Erythroblast (primary cell): ENCODE measurements at regions not wholly inside any gene's neighbourhood (a gene's known extent, or its start where the extent isn't known, plus 50 kb on each side); places are given as distances from the start of the nearest gene placed in this dataset.

ENCODE experiments used
- DNase-seq, 2 experiments: peaks; one replicate each; lab custom pipeline; 2025; lab: John Stamatoyannopoulos, UW
- GATA1 ChIP-seq: IDR thresholded peaks from 2 replicates; pipeline ENCODE4 v1.6.1; 2011; ENCODE audit warnings: low read depth, mild to moderate bottlenecking, control low read depth, low read length, moderate library complexity
- POLR2A ChIP-seq: IDR thresholded peaks from 2 replicates; pipeline ENCODE4 v1.6.1; 2011; ENCODE audit warnings: mild to moderate bottlenecking, low read length

DNA sequence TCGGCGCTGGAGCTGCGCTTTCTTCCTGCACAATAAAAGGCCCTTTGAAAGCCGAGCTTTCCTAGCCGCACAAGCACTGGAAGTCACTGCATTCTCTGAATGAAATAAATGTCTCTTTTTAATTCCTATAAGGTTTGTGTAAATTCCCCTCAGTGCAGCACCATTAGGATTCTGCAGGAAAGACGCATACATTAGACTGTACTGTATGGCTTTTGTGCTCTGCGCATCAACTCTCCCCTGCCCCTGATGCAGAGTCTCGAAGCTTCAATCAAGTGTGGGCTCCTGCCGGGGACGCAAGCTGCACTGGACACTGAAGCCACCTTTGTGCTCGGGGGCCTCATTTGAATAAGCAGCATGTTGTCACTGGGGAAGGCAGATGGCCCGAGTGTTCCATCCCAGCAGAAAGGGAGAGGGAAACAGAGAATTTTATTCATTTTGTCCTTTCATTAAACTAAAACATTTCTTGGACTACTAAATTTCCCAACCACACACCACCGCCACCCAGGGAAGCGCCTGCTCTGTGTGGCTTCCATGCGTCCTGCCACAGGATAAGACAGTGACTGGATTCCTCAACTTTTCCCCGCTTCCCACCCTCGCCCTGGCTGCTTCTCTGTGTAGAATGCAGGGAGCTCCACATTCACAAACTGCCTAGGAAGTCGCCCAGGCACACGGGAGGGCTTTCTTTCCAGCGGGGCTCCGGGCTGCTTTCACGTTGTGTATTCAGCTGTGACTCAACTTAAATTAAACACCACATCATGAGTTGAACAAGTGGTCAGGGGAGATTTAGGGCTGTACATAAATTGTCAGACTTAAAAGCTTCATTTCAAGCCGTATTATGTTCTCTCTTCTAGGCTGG is 635.4 kb downstream of the IRX1 start:
- no peak for DNase-seq
- TF ChIP-seq POLR2A (no peak), GATA1 (no peak)

DNA sequence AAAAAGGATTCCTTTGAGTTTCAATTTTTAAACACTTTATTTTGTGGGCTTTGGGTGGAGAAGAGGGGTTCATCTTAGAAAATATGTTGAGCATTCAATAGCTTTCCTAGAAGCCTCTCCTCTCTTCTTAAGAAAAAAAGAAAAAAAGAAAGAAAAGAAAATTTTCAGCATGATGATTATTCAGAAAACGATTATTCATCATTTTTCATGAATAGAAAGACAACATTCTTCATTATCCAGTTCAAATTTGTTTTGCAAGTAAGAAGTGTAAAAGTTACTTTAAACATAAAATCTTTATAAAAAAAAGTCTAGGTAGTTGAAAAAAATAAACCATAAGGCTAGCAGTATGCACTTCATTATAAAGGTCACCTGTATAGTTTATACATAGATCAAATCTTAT is 636.5 kb downstream of the IRX1 start:
- TF ChIP-seq GATA1 (no peak), POLR2A (no peak)
- no peak for DNase-seq

DNA sequence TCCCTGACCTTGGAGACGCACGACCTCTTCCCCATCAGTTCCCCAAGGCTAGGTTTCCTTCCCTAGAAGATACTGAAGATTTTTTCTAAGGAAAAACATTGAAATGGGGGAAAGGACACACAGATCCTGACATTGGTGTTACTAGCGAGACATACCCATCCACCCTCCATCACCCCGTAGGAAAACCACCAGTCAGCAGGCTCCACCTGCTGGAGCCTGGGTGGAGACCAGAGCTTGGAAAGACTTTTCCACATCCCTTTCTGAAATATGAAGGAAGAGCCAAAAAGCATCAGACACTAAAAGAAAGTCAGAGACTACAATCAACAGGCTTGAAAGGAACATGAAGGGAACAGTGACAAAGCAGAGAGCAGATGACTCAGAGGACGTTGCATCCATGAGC is 638.0 kb downstream of the IRX1 start:
- no peak for TF ChIP-seq POLR2A
- TF ChIP-seq GATA1 = no peak
- DNase-seq = no peak

DNA sequence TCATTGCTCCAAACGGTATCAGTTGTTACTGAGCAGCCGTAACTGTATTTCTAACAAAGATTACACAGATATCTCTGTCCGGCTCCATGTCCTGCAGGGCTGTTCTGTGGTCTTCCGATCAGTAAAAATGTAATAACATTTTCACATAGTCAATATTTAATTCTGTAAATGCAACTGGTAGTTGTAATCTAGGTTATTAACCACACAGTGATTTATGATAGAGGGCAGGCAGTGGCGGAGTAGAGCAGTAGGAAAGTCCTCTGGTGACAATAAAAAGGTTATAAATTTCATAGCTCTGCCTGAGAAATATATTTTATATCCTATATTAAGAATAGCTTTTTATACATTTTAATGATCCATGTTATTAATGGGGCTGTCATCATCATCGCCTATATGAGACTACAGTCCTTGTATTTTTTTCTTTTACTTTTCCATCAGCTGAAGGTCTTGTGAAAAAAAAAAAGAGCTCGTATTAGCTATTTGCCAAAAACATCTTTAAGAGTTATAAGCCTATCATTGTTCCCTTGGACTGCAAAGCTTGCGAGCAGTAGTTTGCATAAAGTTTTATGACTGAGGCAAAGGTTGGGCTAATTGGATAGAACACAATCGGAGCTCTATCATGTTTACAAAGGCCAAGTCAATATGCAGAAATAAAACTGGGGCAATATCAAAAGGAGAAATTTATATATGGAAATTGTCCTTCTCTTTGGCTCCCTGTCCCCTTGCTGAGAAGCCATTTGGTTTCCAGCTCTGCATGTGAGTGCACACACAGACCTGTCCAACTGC is 648.0 kb downstream of the IRX1 start:
- no peak for DNase-seq
- TF ChIP-seq GATA1 (no peak), POLR2A (no peak)

DNA sequence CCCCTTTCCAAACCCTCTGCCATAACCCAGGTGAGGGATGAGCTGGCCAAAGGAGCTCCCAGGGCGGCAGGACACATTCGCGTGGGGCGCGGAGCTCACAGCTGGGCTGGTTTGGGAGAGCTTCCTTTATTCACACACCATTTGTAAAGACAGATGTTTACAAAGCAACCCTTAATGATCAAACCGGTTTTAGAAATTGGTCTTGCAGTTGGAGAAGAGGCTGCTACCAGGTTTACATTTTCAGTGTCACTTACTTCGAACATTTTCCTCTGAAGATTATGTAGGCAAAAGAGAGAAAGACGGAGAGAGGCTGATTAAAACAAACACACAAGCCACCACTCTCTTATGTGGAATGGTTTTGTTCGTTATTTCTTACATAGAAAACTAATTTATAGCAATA is 648.7 kb downstream of the IRX1 start:
- TF ChIP-seq GATA1 = no peak
- no peak for TF ChIP-seq POLR2A
- no peak for DNase-seq

DNA sequence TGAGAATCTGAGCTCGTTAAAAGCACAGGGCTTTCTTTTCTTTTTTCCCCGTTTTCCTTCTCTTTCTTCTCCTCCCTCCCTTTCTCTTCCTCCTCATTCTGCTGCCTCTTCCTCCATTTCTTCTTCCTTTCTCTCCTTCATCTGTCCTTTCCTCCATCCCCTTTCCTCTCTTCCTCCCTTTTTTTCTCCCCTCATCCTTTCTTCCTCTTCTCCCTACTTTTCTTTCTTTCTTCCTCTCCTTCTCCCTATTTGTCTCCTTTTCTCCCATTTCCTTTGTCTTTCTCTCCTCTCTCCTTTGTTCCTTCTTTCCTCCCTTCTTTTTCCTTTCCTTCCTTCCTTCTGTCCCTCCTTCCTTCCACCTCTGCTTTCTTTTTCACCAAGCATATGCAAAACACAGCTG is 649.4 kb downstream of the IRX1 start:
- no peak for DNase-seq
- TF ChIP-seq GATA1 (no peak), POLR2A (no peak)

DNA sequence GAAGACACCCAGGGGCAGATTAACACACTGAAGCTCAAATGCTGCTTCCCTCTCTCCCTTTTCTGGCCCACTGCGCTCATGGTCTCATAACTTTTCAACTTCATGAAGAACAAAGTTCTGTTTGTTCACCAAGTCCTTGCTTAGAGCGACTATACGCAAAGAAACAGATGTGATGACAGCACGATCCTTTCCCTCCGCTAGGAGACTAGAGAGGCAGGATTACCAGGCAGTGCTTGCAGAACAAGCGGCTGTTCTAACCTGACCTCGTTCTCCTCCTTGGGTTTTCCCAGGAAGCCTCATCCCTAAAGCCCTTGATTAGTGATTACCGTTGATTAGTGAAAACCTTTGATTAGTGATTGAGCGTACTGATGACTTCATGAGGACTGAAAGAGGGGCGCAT is 649.9 kb downstream of the IRX1 start:
- TF ChIP-seq POLR2A = no peak
- no peak for TF ChIP-seq GATA1
- DNase-seq = no peak

DNA sequence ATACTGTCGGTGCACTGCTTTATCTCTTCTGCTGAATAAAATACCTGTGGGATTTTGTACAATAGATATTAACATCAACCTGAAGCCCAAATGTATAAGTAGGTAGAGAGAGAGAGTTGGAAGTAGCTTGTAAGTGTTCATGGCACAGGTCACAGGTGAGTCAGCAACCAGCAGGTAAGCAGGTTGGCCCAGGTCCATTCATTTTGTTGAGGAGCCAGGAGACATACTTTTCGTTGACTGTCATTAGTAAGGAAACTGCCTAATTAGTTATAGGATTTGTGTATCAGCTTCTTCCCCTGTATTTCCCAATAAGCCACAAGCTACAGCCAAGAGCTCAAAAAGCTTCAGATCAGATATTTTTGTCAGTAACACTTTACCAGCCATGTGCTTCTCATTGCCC is 650.8 kb downstream of the IRX1 start:
- DNase-seq = no peak
- TF ChIP-seq POLR2A (no peak), GATA1 (no peak)

DNA sequence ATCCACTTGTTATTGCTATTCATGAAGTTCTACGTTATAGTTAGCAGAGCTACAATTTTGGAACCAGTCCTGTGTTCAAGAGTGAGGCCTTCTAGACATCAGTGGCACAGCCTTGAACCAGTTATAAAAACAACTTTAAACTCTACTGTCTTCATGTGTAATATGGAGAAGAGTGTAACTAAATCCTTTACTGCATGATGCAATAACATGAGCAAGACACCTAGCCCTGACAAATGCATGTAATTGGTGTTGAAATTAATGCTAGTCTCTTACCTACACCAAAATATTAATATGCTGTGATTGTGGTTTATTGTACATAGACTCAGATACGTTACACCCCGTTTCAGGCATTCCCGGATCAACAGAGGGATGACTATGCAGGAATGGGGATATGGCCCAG is 654.6 kb downstream of the IRX1 start:
- TF ChIP-seq POLR2A (no peak), GATA1 (no peak)
- DNase-seq = no peak

DNA sequence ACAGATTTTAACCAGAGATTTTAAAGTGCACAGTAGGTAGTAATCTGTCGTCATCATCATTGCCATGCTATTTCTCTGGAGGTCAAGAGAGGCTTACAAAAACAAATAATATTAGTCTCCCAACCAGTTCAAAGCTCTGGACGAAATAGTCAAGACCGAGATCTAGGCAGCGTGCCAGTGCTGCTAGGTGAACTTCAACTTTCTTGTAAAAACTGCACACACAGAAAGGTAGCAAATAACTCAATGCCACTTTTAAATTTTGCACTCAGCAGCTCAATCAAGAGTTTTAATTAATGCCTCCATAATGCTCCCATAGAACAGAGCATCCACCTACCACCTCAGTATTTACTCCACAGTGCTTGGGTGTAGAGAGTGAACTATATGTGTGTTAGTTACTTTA is 656.8 kb downstream of the IRX1 start:
- no peak for TF ChIP-seq POLR2A
- no peak for TF ChIP-seq GATA1
- no peak for DNase-seq

DNA sequence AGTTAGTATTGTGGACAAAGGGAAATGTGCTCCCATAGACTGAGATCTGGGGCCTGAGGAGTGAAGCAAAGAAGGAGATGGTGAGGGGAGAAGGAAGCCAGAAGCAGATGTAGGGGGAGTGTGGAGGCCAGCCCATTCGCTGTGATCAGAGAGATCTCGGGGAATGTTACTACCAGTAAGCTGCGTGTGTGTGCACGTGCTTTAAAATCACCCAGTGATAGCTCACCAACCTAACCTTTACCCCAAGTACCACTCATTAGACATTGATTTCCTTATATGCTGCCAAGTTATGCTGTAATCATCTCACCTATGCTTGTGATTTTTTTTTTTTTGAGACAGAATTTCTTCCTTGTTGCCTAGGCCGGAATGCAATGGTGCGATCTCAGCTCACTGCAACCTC is 659.1 kb downstream of the IRX1 start:
- no peak for TF ChIP-seq GATA1
- TF ChIP-seq POLR2A = no peak
- no peak for DNase-seq

DNA sequence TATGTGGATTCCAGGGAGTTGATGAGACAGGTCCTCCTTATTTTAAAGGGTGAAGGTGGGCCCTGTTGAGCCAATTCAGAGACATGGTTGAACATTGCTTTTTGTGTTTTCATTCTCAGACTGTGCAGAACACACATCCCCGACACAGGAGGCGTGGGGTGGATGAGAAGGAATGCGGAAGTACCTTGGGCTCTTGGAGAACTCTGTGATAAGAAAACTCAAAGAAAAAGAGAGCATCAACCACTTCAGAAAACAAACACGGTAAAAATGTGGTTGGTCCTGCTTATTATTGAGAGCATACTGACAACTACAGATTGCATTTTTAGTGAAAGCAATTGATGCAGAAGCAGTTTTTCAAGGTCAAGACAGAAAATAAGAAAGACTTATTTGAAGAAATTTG is 659.8 kb downstream of the IRX1 start:
- no peak for TF ChIP-seq POLR2A
- DNase-seq = no peak

DNA sequence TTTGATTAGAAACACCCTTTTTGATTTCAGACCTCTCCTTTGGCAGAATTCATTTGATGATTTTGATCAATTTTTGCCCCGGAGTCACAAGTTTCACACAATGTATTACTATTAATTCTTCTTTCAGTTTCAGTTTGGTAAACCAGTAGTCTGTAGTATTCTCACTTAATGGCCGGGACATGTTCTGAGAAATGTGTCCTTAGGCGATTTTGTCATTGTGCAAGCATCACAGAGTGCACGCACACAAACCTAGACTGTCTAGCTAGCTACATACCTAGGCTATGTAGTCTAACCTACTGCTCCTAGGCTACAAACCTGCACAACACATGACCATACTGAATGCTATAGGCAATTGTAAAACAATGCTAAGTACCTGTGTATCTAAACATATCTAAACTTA is 662.5 kb downstream of the IRX1 start:
- no peak for TF ChIP-seq GATA1
- TF ChIP-seq POLR2A = no peak
- no peak for DNase-seq

DNA sequence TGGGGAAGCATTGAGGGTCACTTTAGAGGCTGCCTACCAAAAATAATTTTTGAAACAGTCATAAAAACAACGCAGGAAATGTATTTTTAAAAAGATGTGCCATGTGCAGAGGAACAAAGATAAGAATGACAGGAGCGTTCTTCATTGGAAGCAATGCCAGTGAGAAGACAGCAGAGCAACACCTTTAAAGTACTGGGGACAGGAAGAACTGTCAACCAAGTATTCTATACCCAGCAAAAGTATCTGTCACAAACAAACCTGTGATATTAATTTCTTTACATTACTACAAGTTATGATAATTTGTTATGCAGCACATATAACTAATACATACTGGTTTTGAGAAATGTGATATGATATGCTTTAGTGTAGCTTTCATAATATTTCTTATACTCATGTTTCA is 675.6 kb downstream of the IRX1 start:
- DNase-seq = no peak
- TF ChIP-seq GATA1 (no peak), POLR2A (no peak)
